ENCODE measurements at regions not wholly inside any gene's neighbourhood (a gene's known extent, or its start where the extent isn't known, plus 50 kb on each side); places are given as distances from the start of the nearest gene placed in this dataset.

DNA sequence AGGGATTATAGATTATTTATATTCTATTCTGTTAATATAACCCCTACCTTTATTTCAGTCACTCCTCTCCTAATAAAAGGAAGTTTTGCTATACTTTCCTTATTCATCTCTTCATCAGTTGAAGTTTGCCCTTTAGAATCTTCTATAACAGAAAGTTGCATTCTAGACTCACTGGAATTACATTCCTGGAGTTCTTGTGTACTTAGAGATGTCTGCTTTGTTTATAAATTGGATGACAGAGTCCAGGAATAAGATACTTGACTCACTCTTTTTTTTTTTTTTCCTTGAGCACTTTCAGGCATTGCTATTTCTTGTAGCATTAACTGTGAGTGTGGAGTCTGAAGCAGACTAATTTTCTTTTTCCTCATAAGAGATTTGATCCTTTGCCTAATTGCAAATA lies 640.8 kb downstream of the XPNPEP1 start:
- intact Hi-C loops (cut with DNase I) = no loop called here
- Histone ChIP-seq H3K27me3 (ENCODE audit: control insufficient read depth, insufficient read depth, low read length) (no peaks in the 10 kb centered on the region), H3K9me3 (ENCODE audit: control insufficient read depth in 2 of 3, insufficient read depth in 1 of 3, low read length in 3 of 3) (no peaks in the 10 kb centered on the region), H3K4me1 (ENCODE audit: control insufficient read depth in 2 of 3, insufficient read depth in 2 of 3, low read depth in 1 of 3, low read length in 3 of 3) (no peaks in the 10 kb centered on the region), H3K9ac (ENCODE audit: low read length in 3 of 3) (no peak overlapping the region), H3K27ac (ENCODE audit: low read depth in 2 of 2, low read length in 2 of 2) (no peak overlapping the region), H3K4me3 (ENCODE audit: low read length in 3 of 3) (no peak overlapping the region), H3K36me3 (ENCODE audit: control insufficient read depth in 2 of 3, insufficient read depth in 3 of 3, low read length in 3 of 3) (no peaks in the 10 kb centered on the region)
- FAIRE-seq (no peak), DNase-seq (peak in 2 of 5 donors; percentile 2 to 22)
- TF ChIP-seq, protein P1, sequence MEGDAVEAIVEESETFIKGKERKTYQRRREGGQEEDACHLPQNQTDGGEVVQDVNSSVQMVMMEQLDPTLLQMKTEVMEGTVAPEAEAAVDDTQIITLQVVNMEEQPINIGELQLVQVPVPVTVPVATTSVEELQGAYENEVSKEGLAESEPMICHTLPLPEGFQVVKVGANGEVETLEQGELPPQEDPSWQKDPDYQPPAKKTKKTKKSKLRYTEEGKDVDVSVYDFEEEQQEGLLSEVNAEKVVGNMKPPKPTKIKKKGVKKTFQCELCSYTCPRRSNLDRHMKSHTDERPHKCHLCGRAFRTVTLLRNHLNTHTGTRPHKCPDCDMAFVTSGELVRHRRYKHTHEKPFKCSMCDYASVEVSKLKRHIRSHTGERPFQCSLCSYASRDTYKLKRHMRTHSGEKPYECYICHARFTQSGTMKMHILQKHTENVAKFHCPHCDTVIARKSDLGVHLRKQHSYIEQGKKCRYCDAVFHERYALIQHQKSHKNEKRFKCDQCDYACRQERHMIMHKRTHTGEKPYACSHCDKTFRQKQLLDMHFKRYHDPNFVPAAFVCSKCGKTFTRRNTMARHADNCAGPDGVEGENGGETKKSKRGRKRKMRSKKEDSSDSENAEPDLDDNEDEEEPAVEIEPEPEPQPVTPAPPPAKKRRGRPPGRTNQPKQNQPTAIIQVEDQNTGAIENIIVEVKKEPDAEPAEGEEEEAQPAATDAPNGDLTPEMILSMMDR (IDR thresholded peaks at IDR 0.05; ENCODE audit: borderline replicate concordance, extremely low read depth, insufficient read depth) = no peak

DNA sequence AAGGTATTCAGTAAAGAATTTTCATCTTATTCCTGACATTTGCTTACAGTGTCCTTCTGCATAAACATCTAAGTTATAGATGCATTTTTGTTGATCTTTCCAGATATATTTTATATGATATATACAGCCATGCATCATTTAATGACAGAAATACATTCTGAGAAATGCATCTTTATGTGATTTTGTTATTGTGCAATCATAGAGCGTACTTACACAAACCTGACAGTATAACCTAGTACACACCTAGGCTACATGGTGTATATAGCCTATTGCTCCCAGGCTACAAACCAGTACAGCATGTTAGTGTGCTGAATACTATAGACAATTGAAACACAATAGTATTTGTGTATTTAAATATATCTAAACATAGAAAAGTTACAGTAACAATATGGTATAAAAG lies 642.0 kb downstream of the XPNPEP1 start:
- no peak for DNase-seq
- H3K9ac ChIP-seq (ENCODE audit: low read length in 3 of 3) = no peak overlapping the region
- H3K4me3 ChIP-seq (ENCODE audit: low read length in 3 of 3) = no peak overlapping the region
- TF ChIP-seq, protein P1 (IDR thresholded peaks at IDR 0.05; ENCODE audit: borderline replicate concordance, extremely low read depth, insufficient read depth) = no peak
- H3K27me3 ChIP-seq (ENCODE audit: control insufficient read depth, insufficient read depth, low read length) = no peaks in the 10 kb centered on the region
- H3K36me3 ChIP-seq (ENCODE audit: control insufficient read depth in 2 of 3, insufficient read depth in 3 of 3, low read length in 3 of 3) = no peaks in the 10 kb centered on the region
- no peak for FAIRE-seq
- H3K9me3 ChIP-seq (ENCODE audit: control insufficient read depth in 2 of 3, insufficient read depth in 1 of 3, low read length in 3 of 3) = no peaks in the 10 kb centered on the region
- intact Hi-C loops (cut with DNase I) = no loop called here
- no peaks in the 10 kb centered on the region for H3K4me1 ChIP-seq (ENCODE audit: control insufficient read depth in 2 of 3, insufficient read depth in 2 of 3, low read depth in 1 of 3, low read length in 3 of 3)
- no peak overlapping the region for H3K27ac ChIP-seq (ENCODE audit: low read depth in 2 of 2, low read length in 2 of 2)

DNA sequence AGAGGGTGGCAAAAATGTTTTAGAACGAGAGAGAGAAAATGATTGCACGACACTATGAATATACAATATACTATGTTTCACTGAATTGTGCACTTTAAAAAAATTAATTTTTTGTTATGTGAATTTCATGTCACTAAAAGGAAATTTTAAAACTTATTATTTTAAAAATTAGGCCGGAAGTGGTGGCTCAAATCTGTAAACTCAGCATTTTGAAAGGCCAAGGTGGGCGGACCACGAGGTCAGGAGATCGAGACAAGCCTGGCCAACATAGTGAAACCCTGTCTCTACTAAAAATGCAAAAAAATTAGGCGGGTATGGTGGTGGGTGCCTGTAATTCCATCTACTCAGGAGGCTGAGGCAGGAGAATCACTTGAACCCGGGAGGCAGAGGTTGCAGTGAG lies 642.5 kb downstream of the XPNPEP1 start:
- Histone ChIP-seq H3K4me3 (ENCODE audit: low read length in 3 of 3) (no peak overlapping the region), H3K36me3 (ENCODE audit: control insufficient read depth in 2 of 3, insufficient read depth in 3 of 3, low read length in 3 of 3) (no peaks in the 10 kb centered on the region), H3K27ac (ENCODE audit: low read depth in 2 of 2, low read length in 2 of 2) (no peak overlapping the region), H3K4me1 (ENCODE audit: control insufficient read depth in 2 of 3, insufficient read depth in 2 of 3, low read depth in 1 of 3, low read length in 3 of 3) (no peaks in the 10 kb centered on the region), H3K9ac (ENCODE audit: low read length in 3 of 3) (no peak overlapping the region), H3K27me3 (ENCODE audit: control insufficient read depth, insufficient read depth, low read length) (no peaks in the 10 kb centered on the region), H3K9me3 (ENCODE audit: control insufficient read depth in 2 of 3, insufficient read depth in 1 of 3, low read length in 3 of 3) (no peaks in the 10 kb centered on the region)
- no peak for DNase-seq
- no peak for FAIRE-seq
- intact Hi-C loops (cut with DNase I) = no loop called here
- TF ChIP-seq, protein P1 (IDR thresholded peaks at IDR 0.05; ENCODE audit: borderline replicate concordance, extremely low read depth, insufficient read depth) = no peak

DNA sequence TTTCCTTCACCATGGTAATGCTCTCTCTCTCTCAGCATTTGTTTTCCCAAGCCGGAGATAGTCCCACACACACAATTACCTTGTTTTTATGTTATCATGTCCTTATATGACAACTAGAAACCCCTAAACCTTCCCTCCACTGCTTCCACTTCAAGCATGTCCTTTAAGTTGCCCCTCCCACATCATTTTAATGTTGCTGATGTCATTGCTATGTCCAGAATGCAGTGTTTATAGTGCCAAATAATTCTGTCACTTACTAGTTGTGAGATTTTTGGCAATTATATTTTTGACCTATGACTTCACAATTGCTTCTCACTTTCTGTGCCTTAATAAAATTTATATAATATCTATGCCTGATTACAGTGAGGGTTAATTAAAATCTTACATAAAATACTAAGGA lies 645.9 kb downstream of the XPNPEP1 start:
- Histone ChIP-seq H3K4me1 (ENCODE audit: control insufficient read depth in 2 of 3, insufficient read depth in 2 of 3, low read depth in 1 of 3, low read length in 3 of 3) (no peaks in the 10 kb centered on the region), H3K36me3 (ENCODE audit: control insufficient read depth in 2 of 3, insufficient read depth in 3 of 3, low read length in 3 of 3) (no peaks in the 10 kb centered on the region), H3K27me3 (ENCODE audit: control insufficient read depth, insufficient read depth, low read length) (no peaks in the 10 kb centered on the region), H3K9me3 (ENCODE audit: control insufficient read depth in 2 of 3, insufficient read depth in 1 of 3, low read length in 3 of 3) (no peaks in the 10 kb centered on the region), H3K9ac (ENCODE audit: low read length in 3 of 3) (no peak overlapping the region), H3K4me3 (ENCODE audit: low read length in 3 of 3) (no peak overlapping the region), H3K27ac (ENCODE audit: low read depth in 2 of 2, low read length in 2 of 2) (no peak overlapping the region)
- TF ChIP-seq, protein P1 (IDR thresholded peaks at IDR 0.05; ENCODE audit: borderline replicate concordance, extremely low read depth, insufficient read depth) = no peak
- FAIRE-seq = no peak
- intact Hi-C loops (cut with DNase I) = no loop called here
- DNase-seq = no peak

All from kidney (tissue), 13 donors.